HepG2 (cell line): ENCODE measurements at regions not wholly inside any gene's neighbourhood (a gene's known extent, or its start where the extent isn't known, plus 50 kb on each side); places are given as distances from the start of the nearest gene placed in this dataset.

Experiments
- ATF1 ChIP-seq: IDR thresholded peaks from 2 replicates; pipeline ENCODE4 v1.6.1; 2016; ENCODE audit warnings: mild to moderate bottlenecking, control low read depth
- CEBPB ChIP-seq: IDR thresholded peaks from 2 replicates; pipeline ENCODE4 v1.6.1; 2011; ENCODE audit warnings: low read depth, low read length, improper control_type of control experiment, borderline replicate concordance
- CTCF ChIP-seq: sonication (generic); formaldehyde crosslinking; IDR thresholded peaks from 2 replicates; pipeline ENCODE4 v1.5.0; 2020; ENCODE audit warnings: mild to moderate bottlenecking, missing genetic modification reagents, moderate library complexity
- MZF1 ChIP-seq: sonication (generic); formaldehyde crosslinking; IDR thresholded peaks from 2 replicates; pipeline ENCODE4 v1.8.1; 2023; ENCODE audit warnings: mild to moderate bottlenecking, missing genetic modification reagents, borderline replicate concordance
- NCOA2 ChIP-seq: sonication (generic); formaldehyde crosslinking; IDR thresholded peaks from 2 replicates; pipeline ENCODE4 v1.8.0; 2022; ENCODE audit warnings: inconsistent platforms
- NFKB2 ChIP-seq: sonication (generic); formaldehyde crosslinking; IDR thresholded peaks from 2 replicates; pipeline ENCODE4 v1.4.0; 2020; ENCODE audit warnings: missing genetic modification reagents, borderline replicate concordance
- REST ChIP-seq, 2 experiments: IDR thresholded peaks; 2 replicates each; pipeline ENCODE4 v1.6.1; 2011 to 2012; ENCODE audit warnings: low read length in 2 of 2, borderline replicate concordance in 1 of 2, low read depth in 1 of 2, mild to moderate bottlenecking in 1 of 2, moderate library complexity in 1 of 2
- SIN3A ChIP-seq: IDR thresholded peaks from 2 replicates; pipeline ENCODE4 v1.6.1; 2011; ENCODE audit warnings: low read depth, mild to moderate bottlenecking, control low read depth, low read length, borderline replicate concordance
- THAP8 ChIP-seq: sonication (generic); formaldehyde crosslinking; IDR thresholded peaks from 2 replicates; pipeline ENCODE4 v1.5.1; 2020; ENCODE audit warnings: missing genetic modification reagents, mild to moderate bottlenecking, borderline replicate concordance
- ZFP36 ChIP-seq: fragments of 150-350 bp; IDR thresholded peaks from 2 replicates; pipeline ENCODE4 v1.6.1; 2018; ENCODE audit warnings: borderline replicate concordance, low read length, low read depth; ENCODE audit not compliant: partially characterized antibody
- ZFX ChIP-seq: sonication (generic); formaldehyde crosslinking; IDR thresholded peaks from 2 replicates; pipeline ENCODE4 v1.4.0; 2020; ENCODE audit warnings: mild to moderate bottlenecking, low read depth, missing genetic modification reagents, moderate library complexity
- ZNF282 ChIP-seq: fragments of 450-650 bp; IDR thresholded peaks from 2 replicates; pipeline ENCODE4 v1.6.1; 2018; ENCODE audit not compliant: partially characterized antibody
- ZNF33B ChIP-seq: sonication (generic); formaldehyde crosslinking; IDR thresholded peaks from 2 replicates; pipeline ENCODE4 v1.5.1; 2020; ENCODE audit warnings: mild to moderate bottlenecking, missing genetic modification reagents
- ZUFSP ChIP-seq: sonication (generic); formaldehyde crosslinking; IDR thresholded peaks from 2 replicates; pipeline ENCODE4 v1.9.0; 2021; ENCODE audit warnings: missing genetic modification reagents, mild to moderate bottlenecking, borderline replicate concordance

- TF ChIP-seq NCOA2 = no peak
- TF ChIP-seq SIN3A = no peak
- TF ChIP-seq CEBPB = no peak
- TF ChIP-seq NFKB2 (CRISPR knock-in tag) = no peak
- TF ChIP-seq ATF1 (CRISPR knock-in tag) = no peak
- TF ChIP-seq ZNF282 = no peak
- TF ChIP-seq REST (IDR thresholded peaks at IDR 0.05; ENCODE audit: borderline replicate concordance in 1 of 2, low read depth in 1 of 2, low read length in 2 of 2) = no peak
- TF ChIP-seq ZNF33B = no peak
- no peak for TF ChIP-seq MZF1 (CRISPR knock-in tag)
- no peak for TF ChIP-seq ZFX
- no peak for TF ChIP-seq THAP8 (CRISPR knock-in tag)
- TF ChIP-seq ZUFSP (CRISPR knock-in tag) = no peak
- no peak for TF ChIP-seq CTCF (CRISPR knock-in tag)
- TF ChIP-seq ZFP36 = no peak
Observed at GRCh38 chr3:101128786-101129185, 135.6 kb upstream of the ABI3BP start.
